ENCODE measurements at regions not wholly inside any gene's neighbourhood (a gene's known extent, or its start where the extent isn't known, plus 50 kb on each side); places are given as distances from the start of the nearest gene placed in this dataset.

- TF ChIP-seq CTCF (IDR thresholded peaks at IDR 0.05) (peak; percentile 33), EZH2 (IDR thresholded peaks at IDR 0.05) (no peak)
Measured at GRCh38 chr13:31409678-31410356, 210.0 kb downstream of the B3GLCT start.

Data from neural progenitor cell (in vitro differentiated cells).